HG03432 (cell line): ENCODE measurements at regions not wholly inside any gene's neighbourhood (a gene's known extent, or its start where the extent isn't known, plus 50 kb on each side); places are given as distances from the start of the nearest gene placed in this dataset.

Source experiments
- ATAC-seq: cut with Tn5 transposase; IDR thresholded peaks from one replicate; pipeline ENCODE4 v1.9.1; 2021; ENCODE audit warnings: mild to moderate bottlenecking, moderate library complexity; ENCODE audit not compliant: unreplicated experiment

- no peak for ATAC-seq
Measured at GRCh38 chr5:73312146-73312871, 136.3 kb downstream of the FOXD1 start.

DNA sequence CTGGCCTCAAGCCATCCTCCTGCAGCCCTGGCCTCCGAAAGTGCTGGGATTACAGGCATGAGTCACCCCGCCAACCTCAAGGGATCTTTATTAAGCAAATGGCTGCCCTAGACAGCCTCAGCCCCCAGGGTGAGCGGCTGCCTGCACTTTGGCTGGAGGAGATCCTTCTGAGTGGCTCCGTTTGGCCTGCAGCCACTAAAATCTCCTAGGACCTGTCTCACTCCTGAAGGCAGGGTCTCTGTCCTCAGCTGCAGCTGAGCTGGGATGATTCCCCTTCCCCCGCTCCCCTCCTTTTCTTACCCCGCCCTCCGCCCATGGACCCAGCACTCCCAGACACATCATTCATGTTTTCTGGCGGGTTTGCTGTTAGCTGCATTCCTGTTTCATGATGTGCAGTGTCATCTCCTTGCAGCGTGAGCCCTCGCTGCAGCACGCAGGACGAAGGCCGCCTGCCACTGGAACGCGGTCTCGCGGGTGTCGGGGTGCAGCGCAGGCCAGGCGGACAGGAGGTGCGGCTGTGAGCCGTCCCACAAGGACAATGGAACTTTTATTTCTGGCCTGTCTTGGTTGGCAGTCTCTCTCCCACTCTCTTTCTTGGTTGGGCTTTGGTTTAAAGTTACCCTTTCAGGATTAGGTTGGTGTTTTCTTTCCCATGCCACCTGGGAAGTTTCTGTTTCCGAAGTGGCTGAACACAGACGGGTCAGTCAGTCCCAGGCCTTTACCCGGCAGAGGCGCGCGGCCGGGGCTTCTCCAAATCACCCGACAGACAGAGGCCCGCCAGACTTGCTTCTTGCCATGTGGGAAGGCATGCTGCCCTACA, 137.1 kb downstream of the FOXD1 start:
- no peak for ATAC-seq

- ATAC-seq: no peak
Measured at GRCh38 chr5:73307645-73308355, 134.8 kb downstream of the TMEM174 start.

GRCh38 chr5:73306741-73307275, 133.8 kb downstream of the TMEM174 start:
- no peak for ATAC-seq

DNA sequence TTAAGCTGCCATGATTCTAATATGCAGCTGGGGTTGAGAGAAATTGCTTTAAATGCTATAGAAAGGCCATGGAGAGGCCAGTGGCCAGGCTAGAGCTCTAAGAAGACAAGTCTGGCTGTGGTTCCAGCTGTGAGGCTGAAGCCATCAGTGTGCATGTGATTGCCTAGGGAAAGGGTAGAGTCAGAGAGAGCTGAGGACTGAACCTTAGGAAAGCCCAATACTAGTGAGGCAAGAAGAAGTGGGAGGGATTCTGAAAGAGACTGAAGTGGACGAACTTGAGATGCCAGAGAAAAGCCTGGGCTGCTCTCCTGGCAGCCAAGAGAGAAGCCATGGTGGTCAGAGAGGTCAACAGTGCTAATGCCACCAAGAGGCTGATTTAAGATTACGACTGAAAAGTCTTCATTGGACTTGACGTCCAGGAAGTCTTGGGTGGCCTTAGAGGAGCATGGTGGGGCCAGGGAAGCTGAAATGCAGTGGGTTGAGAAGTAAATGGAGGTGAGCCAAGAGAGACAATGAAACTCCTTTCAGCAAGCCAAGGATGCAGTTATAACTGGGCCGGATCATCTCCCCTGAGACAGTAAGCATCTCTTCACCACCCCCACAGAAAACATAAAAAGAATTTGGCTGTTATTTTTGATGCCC, 133.2 kb downstream of the TMEM174 start:
- no peak for ATAC-seq

- ATAC-seq: no peak
Measured at GRCh38 chr5:73305386-73305785, 132.4 kb downstream of the TMEM174 start.

- ATAC-seq: no peak
Measured at GRCh38 chr5:73304381-73304780, 131.4 kb downstream of the TMEM174 start.

DNA sequence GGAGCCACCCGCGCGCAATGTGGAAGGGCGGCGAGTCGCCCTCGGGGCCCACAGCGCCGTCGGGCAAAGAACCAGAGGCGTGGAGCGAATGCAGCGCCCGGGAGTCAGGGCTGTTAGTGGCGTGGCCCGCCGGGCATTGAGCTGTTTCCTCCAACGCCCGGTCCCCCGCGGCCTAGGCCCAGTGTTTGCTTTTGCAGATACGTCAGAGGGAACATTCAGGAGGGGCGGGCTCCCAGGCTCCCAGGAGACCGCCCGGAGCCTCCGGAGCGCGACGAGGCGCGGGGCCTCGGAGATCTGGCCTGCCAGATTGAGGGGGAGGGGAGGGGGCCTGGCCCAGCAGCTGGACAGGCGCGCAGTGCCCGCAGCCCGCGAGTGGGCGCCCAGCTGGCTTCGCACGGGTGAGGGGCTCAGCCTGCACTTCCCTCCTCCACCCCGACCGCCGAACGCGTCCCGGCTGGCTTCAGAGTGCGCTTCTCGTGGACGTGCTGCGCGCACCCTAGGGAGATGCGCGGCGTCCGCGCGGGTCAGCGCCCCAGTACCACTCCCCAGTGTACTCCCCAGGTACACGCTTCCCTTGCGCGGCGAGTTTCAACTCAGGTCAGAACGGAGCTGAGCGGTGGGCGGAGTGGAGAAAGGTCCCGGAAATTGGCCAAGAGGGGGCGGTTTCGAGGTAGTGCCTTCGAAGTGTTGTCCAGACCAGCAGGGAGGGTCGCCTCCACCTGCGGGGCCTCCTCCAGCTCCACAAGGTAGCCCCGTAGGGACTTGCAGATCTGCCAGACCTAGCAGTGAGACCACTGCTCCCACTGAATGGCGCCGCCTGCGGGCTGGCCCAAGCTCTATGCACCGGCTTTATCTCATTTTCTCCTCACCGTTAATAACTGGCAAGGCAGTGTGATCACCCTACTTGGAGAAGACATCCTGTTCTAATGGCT, 130.4 kb downstream of the TMEM174 start:
- ATAC-seq: no peak

GRCh38 chr5:73302797-73303147, 129.8 kb downstream of the TMEM174 start:
- ATAC-seq: no peak

DNA sequence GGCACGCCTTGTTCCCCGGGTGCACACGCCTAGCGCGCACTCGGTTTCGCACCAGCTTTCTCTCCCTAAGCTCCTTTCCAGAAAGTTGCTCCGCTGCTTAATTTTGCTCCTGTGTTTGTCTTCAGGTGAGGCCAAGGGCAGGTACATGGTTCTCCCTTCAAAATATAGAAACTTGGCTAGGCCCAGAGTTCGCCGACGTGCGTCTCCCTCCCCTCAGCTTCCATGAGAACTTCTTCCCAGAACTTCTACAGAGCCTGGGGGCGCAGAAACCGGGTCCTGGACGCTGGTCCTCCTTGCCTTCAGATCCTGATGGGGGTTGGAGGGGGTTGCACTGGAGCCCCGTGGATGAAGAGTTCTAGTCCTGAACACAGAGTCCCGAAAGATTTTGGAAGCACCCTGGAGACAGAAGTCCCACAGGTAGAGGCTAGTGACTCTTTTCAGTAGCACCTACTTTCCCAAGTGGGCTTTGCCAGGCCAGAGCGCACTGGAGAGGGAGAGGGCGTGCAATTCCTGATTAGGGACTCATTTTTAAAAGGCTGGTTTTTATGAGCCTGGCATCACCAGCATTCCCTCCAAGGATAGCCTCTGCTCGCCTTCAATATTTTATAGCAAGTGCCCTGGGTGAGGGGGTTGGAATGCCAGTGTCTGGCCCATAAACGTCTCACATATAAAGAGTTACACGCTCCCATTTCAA, 128.4 kb downstream of the TMEM174 start:
- no peak for ATAC-seq

- no peak for ATAC-seq
Measured at GRCh38 chr5:73300337-73301207, 127.6 kb downstream of the TMEM174 start.

- ATAC-seq: no peak
Measured at GRCh38 chr5:73299665-73300336, 126.8 kb downstream of the TMEM174 start.

DNA sequence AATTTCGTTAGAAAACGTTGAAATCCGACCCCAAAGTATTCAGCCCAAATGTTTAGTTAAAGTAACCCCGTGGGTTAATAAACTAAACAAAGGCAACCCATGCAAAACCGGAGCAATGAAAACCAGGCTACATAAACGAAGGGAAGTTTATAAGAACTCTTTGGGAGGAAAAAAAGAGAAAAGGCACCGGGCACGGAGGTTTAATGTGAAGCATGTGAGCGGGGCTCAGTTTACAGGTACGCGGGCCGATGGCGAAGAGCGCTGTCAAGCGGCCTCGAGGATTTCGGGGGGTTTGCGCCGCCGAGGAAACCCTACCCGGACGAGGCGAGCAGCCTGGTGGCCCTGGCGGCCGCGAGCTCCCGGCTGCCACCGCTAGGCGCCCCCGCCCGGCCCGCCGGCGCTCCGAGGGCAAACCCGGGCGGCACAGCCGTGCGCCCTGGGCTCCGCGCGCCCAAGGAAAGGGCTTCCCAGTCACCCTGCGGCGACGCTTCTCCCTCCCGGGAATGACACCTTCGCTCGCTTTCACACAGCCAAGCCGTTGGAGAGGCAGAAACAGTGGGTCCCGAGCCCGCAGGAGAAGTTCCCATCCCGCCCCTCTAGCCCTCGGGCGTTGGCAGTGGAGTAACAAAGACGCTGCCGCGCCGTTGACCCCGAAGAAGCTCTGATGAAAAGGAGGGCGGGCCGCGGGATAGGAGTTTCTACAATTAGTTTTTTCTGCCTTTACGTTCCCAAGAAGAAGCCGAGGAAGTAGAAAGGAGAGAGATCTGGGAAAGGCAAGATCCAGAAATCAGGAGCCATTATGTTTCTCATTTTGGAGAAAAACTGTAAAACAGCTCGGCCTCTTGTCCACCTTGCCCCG, 126.0 kb downstream of the TMEM174 start:
- ATAC-seq: no peak

- no peak for ATAC-seq
Measured at GRCh38 chr5:73298251-73298771, 125.3 kb downstream of the TMEM174 start.

DNA sequence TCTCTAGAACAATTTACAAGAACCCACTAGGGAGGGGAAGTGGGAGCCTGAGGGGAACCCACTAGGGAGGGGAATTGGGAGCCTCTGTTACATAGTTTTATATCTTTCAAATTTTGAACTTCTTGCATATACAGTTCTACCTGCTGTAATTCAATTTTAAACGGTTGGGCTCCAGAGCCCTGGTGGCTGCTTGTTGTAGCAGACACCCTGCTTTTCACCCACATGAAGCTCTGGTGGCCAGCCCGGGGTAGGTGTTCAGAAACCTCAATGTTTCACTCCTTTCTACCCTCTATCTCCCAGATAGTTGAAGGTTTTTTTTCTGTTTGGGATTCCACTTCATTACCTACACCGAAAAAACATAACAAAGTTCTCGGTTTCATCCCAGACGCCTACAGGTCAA, 124.4 kb downstream of the TMEM174 start:
- ATAC-seq: no peak

DNA sequence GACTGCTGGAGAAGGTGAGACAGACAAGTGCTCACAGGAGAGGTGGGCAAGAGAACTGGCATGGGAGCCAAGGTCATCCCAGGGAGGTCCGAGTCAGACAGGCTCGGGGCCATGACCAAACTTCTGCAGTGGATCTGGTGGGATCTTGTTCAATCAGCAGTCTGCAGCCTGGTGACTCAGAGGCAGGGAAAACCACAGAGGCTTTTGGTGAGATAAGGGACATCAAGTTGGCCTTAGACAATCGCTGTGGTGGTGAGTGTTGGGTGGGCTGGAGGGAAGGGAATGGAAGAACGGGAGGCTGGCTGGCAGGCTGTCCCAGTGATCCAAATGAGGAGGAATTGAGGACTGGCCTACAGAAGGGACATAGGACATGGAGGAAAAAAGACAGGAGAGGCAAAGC, 123.8 kb downstream of the TMEM174 start:
- no peak for ATAC-seq

DNA sequence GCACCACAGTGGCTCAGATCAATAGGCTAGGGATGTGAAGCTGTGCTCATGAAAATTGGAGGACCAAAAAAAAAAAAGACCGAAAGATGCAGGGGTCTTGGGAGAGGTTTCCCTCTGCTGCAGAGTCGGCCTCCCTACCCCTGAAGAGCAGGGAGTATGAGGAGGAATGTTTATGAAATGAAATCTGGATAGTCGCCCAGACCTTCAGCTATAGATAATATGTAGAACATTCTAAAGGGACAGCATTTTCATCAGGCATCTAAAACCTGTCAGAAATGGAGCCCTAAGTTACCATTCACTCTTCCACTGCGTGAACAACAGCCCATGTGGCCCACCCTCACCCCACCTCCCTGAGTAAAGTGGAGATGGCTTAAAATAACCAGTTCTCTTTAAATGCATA, 122.9 kb downstream of the TMEM174 start:
- no peak for ATAC-seq
